Esophagus mucosa (tissue), 1 donor: ENCODE measurements at regions not wholly inside any gene's neighbourhood (a gene's known extent, or its start where the extent isn't known, plus 50 kb on each side); places are given as distances from the start of the nearest gene placed in this dataset.

Experiments used
- ATAC-seq: fragments of 200-7000 bp; cut with Tn5 transposase; one replicate; pipeline ENCODE4 v1.9.1; 2020
- donor health status: DM: yes; HTN: yes; CAD: no.

- ATAC-seq, result no peak
Observed at GRCh38 chr7:25396668-25397067, 168.4 kb upstream of the NPVF start.

GRCh38 chr7:25398418-25398817 lies 170.1 kb upstream of the NPVF start:
- ATAC-seq, result no peak

GRCh38 chr7:25399000-25399750 lies 170.9 kb upstream of the NPVF start:
- no peak for ATAC-seq

GRCh38 chr7:25402532-25402931 lies 174.2 kb upstream of the NPVF start:
- ATAC-seq, result no peak

GRCh38 chr7:25405736-25406135 lies 177.4 kb upstream of the NPVF start:
- no peak for ATAC-seq

- ATAC-seq, result no peak
Observed at GRCh38 chr7:25407053-25407452, 178.8 kb upstream of the NPVF start.

GRCh38 chr7:25408012-25408687 lies 179.9 kb upstream of the NPVF start:
- ATAC-seq, result no peak

GRCh38 chr7:25408876-25409275 lies 180.6 kb upstream of the NPVF start:
- ATAC-seq, result no peak

GRCh38 chr7:25409897-25410636 lies 181.8 kb upstream of the NPVF start:
- ATAC-seq, result no peak

GRCh38 chr7:25420771-25421170 lies 192.5 kb upstream of the NPVF start:
- no peak for ATAC-seq

- no peak for ATAC-seq
Observed at GRCh38 chr7:25424113-25424512, 195.8 kb upstream of the NPVF start.

GRCh38 chr7:25424855-25425254 lies 196.6 kb upstream of the NPVF start:
- ATAC-seq, result no peak

- ATAC-seq, result no peak
Observed at GRCh38 chr7:25427721-25428120, 199.4 kb upstream of the NPVF start.

- no peak for ATAC-seq
Observed at GRCh38 chr7:25429731-25430130, 201.4 kb upstream of the NPVF start.

GRCh38 chr7:25430200-25430931 lies 202.1 kb upstream of the NPVF start:
- no peak for ATAC-seq

- ATAC-seq, result no peak
Observed at GRCh38 chr7:25431956-25432450, 203.7 kb upstream of the NPVF start.

GRCh38 chr7:25432807-25433206 lies 204.5 kb upstream of the NPVF start:
- ATAC-seq, result no peak

GRCh38 chr7:25436413-25436812 lies 208.1 kb upstream of the NPVF start:
- ATAC-seq, result no peak

GRCh38 chr7:25437308-25437707 lies 209.0 kb upstream of the NPVF start:
- ATAC-seq, result no peak

GRCh38 chr7:25444991-25445390 lies 216.7 kb upstream of the NPVF start:
- ATAC-seq, result no peak

GRCh38 chr7:25448301-25448700 lies 220.0 kb upstream of the NPVF start:
- ATAC-seq, result no peak

- ATAC-seq, result no peak
Observed at GRCh38 chr7:25454020-25454419, 225.7 kb upstream of the NPVF start.

- ATAC-seq, result no peak
Observed at GRCh38 chr7:25454562-25455041, 226.3 kb upstream of the NPVF start.
